ENCODE measurements at regions not wholly inside any gene's neighbourhood (a gene's known extent, or its start where the extent isn't known, plus 50 kb on each side); places are given as distances from the start of the nearest gene placed in this dataset.

DNA sequence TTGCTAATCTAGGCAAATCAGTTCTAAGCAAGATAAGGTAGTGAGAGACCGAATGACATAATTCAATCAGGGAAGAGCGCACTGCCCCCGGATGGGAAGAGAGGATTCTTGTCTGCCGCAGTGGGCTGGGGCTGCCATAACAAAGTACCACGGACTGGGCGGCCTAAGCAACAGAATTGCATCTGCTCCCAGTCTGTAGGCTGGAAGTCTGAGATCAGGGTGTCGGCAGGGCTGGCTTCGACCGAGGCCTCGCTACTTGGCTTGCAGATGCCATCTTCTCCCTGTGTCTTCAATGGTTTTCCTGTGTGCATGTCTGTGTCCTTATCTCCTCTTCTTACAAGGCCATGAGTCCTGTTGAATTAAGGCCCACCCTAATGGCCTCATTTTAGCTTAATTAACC is 59.7 kb upstream of the TMEM72 start:
- intact Hi-C loops (cut with micrococcal nuclease; ENCODE audit: unreplicated experiment): loop anchor here (10.0 kb wide), 1 partner anchor 277 kb away; no protein-coding TSS in a partner anchor
- Histone ChIP-seq H3K4me1 (no peaks in the 10 kb centered on the region), H3K4me3 (ENCODE audit: low read depth, low read length) (no peak overlapping the region), H3K36me3 (ENCODE audit: control insufficient read depth, insufficient read depth, low read length) (no peaks in the 10 kb centered on the region), H3K27me3 (replicated peaks; ENCODE audit: control insufficient read depth, insufficient read depth, low read length) (peaks cover 2% of the 10 kb centered on the region; the same call in 1 of the 2 replicates), H3K9me3 (no peaks in the 10 kb centered on the region; the same call in 1 of the 2 replicates)
- Mint-ChIP-seq H3K27ac (ENCODE audit: unreplicated experiment) (no peak overlapping the region), H3K4me1 (ENCODE audit: low read depth, unreplicated experiment) (no peaks in the 10 kb centered on the region), H3K36me3 (ENCODE audit: insufficient read depth, unreplicated experiment) (no peaks in the 10 kb centered on the region), H3K27me3 (ENCODE audit: insufficient read depth, unreplicated experiment) (peaks cover 15% of the 10 kb centered on the region), H3K9me3 (ENCODE audit: unreplicated experiment) (no peaks in the 10 kb centered on the region), H3K4me3 (ENCODE audit: unreplicated experiment) (no peak overlapping the region)
- ChIA-PET POLR2A (no interaction called here), CTCF (no interaction called here)
- TF ChIP-seq, protein P1, sequence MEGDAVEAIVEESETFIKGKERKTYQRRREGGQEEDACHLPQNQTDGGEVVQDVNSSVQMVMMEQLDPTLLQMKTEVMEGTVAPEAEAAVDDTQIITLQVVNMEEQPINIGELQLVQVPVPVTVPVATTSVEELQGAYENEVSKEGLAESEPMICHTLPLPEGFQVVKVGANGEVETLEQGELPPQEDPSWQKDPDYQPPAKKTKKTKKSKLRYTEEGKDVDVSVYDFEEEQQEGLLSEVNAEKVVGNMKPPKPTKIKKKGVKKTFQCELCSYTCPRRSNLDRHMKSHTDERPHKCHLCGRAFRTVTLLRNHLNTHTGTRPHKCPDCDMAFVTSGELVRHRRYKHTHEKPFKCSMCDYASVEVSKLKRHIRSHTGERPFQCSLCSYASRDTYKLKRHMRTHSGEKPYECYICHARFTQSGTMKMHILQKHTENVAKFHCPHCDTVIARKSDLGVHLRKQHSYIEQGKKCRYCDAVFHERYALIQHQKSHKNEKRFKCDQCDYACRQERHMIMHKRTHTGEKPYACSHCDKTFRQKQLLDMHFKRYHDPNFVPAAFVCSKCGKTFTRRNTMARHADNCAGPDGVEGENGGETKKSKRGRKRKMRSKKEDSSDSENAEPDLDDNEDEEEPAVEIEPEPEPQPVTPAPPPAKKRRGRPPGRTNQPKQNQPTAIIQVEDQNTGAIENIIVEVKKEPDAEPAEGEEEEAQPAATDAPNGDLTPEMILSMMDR (IDR thresholded peaks at IDR 0.05; ENCODE audit: insufficient read depth in 1 of 2, low read depth in 1 of 2, low read length in 1 of 2, severe bottlenecking in 1 of 2, unreplicated experiment in 1 of 2): no peak
- BruUV-seq (replicated peaks): no TSS peak
- DNase-seq: no peak

DNA sequence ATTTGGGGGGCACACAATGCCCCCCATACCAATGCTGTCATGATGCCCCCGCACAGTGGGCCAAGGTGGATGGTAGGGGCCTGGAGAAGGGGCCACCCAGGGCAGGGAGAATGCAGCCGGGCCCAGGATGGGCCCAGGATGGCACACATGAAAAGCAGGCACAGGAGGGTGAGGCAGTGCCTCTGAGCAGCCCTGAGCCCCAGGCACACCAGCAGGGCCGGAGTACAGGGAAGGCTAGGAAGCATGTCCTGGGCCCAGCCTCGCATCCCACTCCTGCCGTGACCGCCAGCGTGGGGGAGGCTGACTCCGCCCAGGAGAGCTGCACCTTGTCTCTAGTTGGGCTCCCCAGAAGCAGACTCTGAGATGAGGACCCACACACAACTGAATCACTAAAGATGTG is 59.3 kb upstream of the TMEM72 start:
- peaks cover 10% of the 10 kb centered on the region for H3K27me3 Mint-ChIP-seq (ENCODE audit: insufficient read depth, unreplicated experiment)
- no peaks in the 10 kb centered on the region for H3K4me1 Mint-ChIP-seq (ENCODE audit: low read depth, unreplicated experiment)
- no peaks in the 10 kb centered on the region for H3K4me1 ChIP-seq
- H3K4me3 ChIP-seq (ENCODE audit: low read depth, low read length): no peak overlapping the region
- H3K27me3 ChIP-seq (replicated peaks; ENCODE audit: control insufficient read depth, insufficient read depth, low read length): peaks cover 2% of the 10 kb centered on the region; the same call in 1 of the 2 replicates
- no peak for DNase-seq
- POLR2A ChIA-PET: no interaction called here
- no peaks in the 10 kb centered on the region for H3K36me3 ChIP-seq (ENCODE audit: control insufficient read depth, insufficient read depth, low read length)
- CTCF ChIA-PET: no interaction called here
- H3K27ac Mint-ChIP-seq (ENCODE audit: unreplicated experiment): no peak overlapping the region
- no TSS peak for BruUV-seq (replicated peaks)
- intact Hi-C loops (cut with micrococcal nuclease; ENCODE audit: unreplicated experiment): loop anchor here (10.0 kb wide), 1 partner anchor 277 kb away; no protein-coding TSS in a partner anchor
- H3K4me3 Mint-ChIP-seq (ENCODE audit: unreplicated experiment): no peak overlapping the region
- TF ChIP-seq, protein P1 (IDR thresholded peaks at IDR 0.05; ENCODE audit: insufficient read depth in 1 of 2, low read depth in 1 of 2, low read length in 1 of 2, severe bottlenecking in 1 of 2, unreplicated experiment in 1 of 2): no peak
- H3K9me3 ChIP-seq: no peaks in the 10 kb centered on the region; the same call in 1 of the 2 replicates
- no peaks in the 10 kb centered on the region for H3K9me3 Mint-ChIP-seq (ENCODE audit: unreplicated experiment)
- H3K36me3 Mint-ChIP-seq (ENCODE audit: insufficient read depth, unreplicated experiment): no peaks in the 10 kb centered on the region

DNA sequence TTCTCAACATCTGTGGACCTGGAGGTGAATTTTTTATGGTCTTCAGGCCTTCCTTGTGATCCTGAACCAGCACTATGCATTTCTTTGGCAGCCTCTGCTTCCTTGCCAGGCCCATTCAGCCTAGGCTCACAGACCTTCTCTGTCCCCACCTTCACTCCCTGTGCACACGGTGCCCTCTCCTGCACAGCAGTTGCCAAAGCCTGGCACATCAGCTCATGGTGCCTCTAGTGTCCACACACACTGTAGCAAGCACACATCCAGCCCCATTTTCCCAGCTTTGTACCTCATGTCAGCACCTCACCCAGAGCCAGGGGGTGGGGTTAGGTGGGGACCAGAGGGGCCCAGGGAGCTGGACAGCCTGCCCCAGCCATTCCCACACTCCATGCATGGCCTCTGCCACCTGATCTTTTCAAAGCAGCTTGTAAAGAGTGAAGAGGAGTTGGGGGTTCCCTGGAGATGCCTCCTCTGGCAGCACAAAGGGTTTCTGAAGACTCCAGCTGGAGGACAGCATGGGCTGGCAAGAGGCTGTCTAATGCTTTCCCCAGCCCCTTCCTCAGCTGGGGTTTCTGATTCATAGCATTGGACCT is 57.9 kb upstream of the TMEM72 start:
- TF ChIP-seq, protein P1 (IDR thresholded peaks at IDR 0.05; ENCODE audit: insufficient read depth in 1 of 2, low read depth in 1 of 2, low read length in 1 of 2, severe bottlenecking in 1 of 2, unreplicated experiment in 1 of 2): no peak
- DNase-seq: no peak
- no peak overlapping the region for H3K4me3 Mint-ChIP-seq (ENCODE audit: unreplicated experiment)
- H3K27me3 Mint-ChIP-seq (ENCODE audit: insufficient read depth, unreplicated experiment): peaks cover 5% of the 10 kb centered on the region
- H3K36me3 Mint-ChIP-seq (ENCODE audit: insufficient read depth, unreplicated experiment): no peaks in the 10 kb centered on the region
- Histone ChIP-seq H3K4me3 (ENCODE audit: low read depth, low read length) (no peak overlapping the region), H3K36me3 (ENCODE audit: control insufficient read depth, insufficient read depth, low read length) (no peaks in the 10 kb centered on the region), H3K27me3 (replicated peaks; ENCODE audit: control insufficient read depth, insufficient read depth, low read length) (peaks cover 2% of the 10 kb centered on the region; the same call in 1 of the 2 replicates), H3K4me1 (no peaks in the 10 kb centered on the region), H3K9me3 (no peaks in the 10 kb centered on the region)
- no peak overlapping the region for H3K27ac Mint-ChIP-seq (ENCODE audit: unreplicated experiment)
- no peaks in the 10 kb centered on the region for H3K4me1 Mint-ChIP-seq (ENCODE audit: low read depth, unreplicated experiment)
- intact Hi-C loops (cut with micrococcal nuclease; ENCODE audit: unreplicated experiment): loop anchor here (10.0 kb wide), 1 partner anchor 278 kb away; no protein-coding TSS in a partner anchor
- H3K9me3 Mint-ChIP-seq (ENCODE audit: unreplicated experiment): no peaks in the 10 kb centered on the region
- CTCF ChIA-PET: interaction anchor here (0.9 kb wide), 1 partner anchor 11 kb away, joined by 4 read pairs; no protein-coding TSS in a partner anchor
- no TSS peak for BruUV-seq (replicated peaks)
- POLR2A ChIA-PET: no interaction called here

Measured in Caco-2 (cell line).